Stimulated activated CD4-positive, alpha-beta T cell treated with anti-CD3 and anti-CD28 coated beads, Interleukin-4, amount 100 ng/mL, for 48 hours (primary cell): ENCODE measurements at regions not wholly inside any gene's neighbourhood (a gene's known extent, or its start where the extent isn't known, plus 50 kb on each side); places are given as distances from the start of the nearest gene placed in this dataset.

ENCODE experiments used
- DNase-seq, 2 donors: peaks; one replicate each; pipeline ENCODE4 v3.0.0-alpha.2; 2020; ENCODE audit warnings: low read depth in 2 of 2

DNA sequence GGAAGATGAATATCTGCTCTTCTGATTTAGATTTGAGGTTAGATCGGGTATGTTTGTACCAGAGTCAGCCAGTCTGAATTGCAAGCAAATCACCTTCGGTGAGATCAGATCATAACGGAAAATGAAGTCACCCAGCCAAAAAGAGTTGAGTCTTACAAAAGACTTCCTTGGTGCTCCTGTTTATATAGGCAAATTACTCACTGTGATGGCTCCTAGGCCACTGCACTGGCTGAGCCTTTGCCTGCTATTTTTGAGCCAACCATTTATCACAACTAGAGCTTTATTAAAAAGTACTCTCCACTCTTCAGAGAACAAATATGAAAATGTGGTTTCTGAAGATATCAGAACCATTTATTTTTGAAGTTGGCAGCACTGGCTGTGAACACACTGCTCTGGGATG is 277.7 kb upstream of the PCSK5 start:
- DNase-seq = no peak

DNA sequence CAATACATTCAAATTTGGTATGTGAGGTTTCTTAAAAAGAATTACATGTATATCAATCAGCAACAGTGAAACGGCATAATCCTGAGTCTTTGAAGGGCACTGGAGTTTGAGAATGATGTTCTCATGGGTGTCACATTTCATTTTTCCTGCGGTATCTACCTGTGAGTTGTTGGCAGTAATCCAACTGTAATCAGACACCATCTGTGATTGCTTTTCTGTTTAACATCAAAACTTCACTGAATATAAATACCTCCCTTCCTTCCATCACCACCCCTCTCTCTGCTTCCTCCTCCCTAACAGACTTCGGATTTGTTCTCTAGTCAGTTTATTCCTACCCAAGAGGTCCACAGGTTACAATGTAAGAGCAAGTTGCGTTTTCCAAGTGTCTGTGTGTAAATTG is 275.2 kb upstream of the PCSK5 start:
- DNase-seq = no peak

DNA sequence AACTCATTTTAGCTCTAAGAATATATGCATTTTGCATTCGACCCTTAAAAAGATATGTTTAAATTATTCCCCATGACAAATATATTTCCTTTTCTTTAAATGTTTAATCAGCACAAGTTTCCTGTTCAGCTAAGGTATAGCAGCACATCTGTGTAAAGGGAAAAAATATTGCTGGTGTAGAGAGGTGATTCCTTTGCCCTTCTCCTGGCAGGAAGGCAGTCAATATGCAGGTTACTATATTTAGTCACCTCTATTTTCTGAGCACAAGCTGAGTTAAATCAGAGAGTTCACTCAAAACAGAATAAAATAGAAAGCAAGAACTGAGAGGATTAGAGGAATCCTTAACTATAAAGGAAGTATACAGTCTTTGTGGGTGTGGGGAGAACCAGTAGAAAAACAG is 274.4 kb upstream of the PCSK5 start:
- DNase-seq = no peak

DNA sequence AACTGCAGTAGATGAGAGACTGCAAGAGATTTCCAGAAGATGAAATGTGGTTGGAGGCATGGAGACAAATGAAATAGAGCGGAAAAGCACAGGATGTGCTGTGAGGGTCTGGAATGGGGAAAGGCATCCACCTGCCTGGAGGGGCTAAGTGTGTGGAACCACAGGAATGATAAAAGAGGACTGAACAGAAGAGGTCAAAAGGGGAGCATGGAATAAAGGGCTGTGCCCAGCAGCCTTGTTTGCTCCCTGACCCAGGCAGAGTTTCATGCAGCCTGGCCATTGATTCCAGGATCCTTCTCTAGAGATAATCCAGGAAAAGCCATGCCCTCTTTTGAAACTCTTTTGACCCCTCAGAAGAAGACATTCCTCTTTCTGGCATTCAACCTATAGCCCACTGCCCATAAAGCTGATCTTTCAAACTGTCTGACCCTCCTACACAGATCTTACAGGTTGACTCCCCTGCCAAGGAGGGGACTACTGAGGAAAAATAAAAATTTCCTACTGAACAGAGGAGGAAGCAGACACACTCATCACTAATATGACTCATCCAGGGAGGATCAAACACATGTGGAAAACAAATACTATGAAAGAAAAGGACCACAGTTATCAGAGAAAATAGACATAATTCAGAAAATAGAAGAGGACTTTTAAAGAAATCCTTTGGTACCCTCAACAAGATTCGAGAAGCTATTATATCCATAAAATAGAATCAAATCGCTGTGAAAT is 273.5 kb upstream of the PCSK5 start:
- DNase-seq = no peak

DNA sequence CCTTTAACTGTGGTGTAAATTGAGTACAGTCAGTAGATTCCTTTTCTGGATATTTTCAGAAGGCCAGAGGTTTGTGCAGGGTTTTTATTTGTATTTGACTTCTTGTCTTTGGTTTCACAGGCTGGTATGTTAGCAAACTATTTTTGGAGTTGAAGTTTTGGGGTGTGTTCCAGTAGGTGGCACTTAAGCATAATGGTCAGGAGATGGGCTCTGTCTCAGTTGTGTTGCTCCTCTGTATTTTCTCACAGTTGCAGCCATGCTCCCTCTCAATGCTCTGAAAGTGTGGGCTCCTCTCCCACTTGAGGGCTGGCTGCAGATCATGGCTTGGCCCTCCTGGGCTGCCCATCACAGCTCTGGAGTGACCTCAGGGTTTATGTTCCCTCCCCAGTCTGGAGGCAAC is 267.0 kb upstream of the PCSK5 start:
- DNase-seq = no peak

DNA sequence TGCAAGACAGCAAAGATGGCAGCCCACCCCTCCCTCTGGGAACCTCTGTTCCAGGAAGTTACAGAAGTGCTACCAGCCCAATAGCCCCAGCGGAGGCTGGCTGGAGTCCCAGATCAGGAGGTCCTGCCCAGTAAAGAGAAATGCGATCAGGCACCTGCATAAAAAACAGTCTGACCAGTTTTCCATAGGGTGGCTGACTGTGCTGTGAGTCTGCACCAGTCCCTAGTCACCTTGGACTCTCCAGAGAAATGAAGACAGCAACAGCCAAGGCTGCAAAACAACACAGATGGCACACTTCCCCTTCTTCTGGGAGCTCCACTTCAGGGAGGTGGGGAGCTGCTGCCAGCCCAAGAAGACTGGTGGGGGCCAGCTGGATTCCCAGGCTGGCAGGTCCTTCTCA is 265.5 kb upstream of the PCSK5 start:
- no peak for DNase-seq

DNA sequence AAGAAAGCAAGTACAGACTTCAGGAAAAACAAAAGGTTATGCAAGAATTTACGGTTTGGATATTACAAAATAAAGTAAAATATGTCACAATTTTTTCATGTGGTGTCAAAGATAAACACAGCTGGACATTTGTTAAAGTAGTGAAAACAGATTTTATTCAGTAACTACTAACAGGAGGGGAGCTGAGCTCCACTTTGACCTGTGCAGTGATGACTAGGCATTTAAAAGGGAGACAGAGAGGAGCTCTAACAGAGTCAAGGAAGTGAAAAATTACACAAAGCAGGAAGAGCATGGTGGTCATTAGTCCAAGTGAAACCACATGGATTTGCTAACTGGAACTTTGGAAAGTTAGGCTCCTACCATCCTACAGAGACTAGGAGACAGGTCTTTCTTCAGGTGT is 263.6 kb upstream of the PCSK5 start:
- DNase-seq = no peak

DNA sequence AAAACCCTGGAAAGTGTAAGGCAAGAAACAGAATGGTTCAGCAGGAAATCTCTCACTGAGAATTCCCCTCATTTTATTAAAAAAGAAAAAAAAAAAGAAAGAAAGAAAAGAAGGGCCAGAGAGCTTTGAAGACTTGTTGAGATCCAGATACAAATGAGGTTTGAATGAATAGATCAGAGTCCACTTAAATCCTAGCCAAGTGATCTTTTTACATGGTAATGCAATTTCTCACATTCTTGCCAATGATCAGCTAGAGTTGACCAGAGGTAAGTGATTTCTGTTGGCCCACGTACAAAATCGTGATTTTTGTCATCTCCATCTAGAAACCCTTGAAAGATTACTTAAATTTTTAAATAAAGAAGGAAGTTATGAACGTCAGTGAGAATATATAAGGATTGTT is 261.5 kb upstream of the PCSK5 start:
- DNase-seq = no peak

DNA sequence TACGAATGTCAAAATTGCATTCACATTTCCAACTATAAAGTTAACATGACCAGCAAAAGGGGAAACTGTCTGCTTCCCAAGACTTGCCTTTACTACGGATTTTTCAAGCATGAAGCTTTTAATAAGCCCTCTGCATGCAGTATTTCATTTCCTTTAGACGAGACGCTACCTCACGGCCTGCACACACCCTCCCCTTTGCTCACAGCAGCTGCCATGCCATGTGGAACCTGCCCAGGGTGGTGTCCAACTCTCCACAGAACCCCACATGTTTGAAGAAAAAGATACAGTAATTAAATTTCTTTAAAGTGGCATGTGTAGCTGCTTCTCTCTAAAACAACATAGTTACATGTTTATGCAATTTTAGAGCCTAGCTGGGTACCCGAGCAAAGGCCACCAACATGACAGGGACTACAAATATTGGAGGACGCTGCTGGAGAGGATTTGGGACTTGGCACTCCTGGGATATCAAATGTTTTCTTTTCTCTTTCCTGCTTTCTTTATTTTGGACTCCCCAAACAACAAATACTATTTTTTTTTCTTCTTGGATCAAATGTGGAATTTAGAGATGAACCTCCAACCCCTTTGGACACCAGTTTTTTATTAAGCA is 256.9 kb upstream of the PCSK5 start:
- no peak for DNase-seq

DNA sequence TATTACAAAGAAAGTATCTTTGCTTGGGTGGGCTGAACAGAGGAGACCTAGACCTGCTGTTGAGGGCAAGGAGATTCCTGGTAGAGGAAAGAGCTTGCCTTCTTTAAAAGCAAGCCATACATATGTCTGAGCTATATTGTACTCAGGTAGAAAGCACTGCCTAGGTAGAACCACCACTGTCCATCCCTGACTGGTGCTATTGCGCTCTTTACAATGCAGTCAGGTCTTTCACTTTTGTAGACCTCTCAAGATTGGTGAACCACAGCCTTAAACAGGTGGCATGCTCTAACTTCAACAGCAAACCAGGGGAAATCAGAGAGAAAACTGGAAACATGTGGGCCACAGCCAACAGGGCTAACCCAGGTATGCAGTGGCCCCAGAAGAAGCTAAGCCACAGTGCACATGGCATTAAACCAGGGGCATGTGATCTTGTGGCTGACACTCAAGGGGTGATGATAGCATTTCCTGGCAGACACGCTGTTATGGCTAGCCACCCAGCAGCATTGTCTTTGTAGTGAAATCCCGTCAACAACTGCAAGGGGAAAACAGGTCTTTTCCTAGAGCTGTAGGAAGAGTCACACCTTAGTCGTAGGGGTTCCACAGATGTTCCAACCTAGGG is 253.9 kb upstream of the PCSK5 start:
- no peak for DNase-seq

DNA sequence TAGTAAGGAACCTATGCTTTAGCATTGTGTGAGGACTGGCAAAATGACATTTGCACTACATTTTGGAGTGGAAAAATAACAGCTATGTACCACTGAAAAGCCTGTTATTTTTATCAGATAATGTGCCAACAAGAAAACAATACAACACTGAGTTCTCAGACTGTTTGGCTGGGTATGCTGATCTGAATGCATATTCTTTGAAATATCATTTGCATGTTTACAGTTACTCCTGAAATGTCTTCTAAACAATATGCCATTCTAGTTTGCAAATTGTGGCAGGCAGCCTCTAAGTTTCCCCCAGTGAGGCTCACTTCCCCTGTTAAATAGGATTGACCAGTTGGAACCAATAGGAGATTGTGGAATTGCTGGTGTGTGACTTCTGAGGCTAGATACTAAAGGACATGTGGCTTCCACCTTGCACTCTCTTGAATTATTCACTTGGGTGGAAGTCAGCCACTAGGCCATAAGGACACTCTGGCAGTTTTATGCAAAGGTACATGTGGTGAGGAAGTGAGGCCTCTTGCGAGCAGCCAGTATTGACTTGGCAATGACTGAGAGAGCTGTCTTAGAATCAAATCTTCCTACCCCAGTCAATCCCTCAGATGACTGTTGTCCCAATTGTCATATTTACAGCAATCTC is 250.4 kb upstream of the PCSK5 start:
- no peak for DNase-seq

DNA sequence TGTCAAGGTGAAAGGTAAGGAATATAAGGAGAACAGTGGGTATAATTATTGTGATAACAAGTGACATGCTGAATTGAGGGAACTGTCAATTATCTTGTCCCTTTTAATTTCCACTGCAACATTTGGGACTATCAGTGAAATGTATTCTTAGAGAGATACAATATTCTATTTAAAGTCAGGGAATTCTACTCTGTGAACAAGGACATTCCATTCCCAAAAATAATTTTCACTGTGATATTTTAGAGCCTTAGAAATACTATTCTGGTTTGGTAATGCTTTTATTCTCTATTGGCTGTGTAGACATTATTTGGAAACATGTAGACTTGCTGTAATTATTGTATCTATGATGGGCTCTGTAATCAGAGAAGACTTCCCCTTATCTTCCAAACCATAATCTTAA is 248.0 kb upstream of the PCSK5 start:
- DNase-seq = no peak

DNA sequence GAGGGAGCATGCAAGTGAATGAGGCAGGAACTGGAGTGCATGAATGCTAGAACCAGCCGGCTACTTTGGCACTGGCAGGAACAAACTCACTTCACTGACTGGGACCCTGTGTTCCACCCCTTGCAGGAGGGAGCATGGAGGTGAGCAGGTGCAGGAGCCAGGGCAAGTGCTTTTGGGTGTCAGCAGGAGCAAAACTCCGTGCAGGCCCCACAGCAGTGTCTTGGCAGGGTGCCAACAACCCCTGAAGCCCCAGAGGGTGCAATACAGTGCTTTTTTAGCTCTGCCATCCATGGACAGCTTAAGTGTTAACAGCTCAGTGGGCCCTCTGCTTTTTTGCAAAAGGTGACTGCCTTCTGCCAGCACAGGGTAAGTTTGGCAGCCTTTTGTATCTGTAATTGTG is 245.8 kb upstream of the PCSK5 start:
- DNase-seq = no peak

DNA sequence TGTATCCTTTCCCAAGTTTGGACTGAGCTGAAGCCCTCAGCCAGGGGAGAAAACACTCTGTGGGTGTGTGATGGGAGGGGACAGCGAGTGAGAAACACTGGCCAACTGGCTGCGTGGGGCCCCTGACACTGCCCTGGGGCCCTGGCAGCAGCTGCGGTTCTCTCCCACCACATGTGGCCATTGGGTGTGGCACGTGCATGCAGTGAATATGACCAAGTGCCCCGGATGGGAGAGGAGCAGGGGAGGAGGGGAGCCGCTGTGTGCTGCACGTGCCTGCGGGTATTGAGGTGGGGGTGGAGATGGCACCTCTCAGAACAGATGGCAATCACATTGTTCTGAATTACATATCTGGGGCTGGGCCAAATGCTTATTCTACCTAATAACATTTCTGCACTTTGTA is 242.4 kb upstream of the PCSK5 start:
- DNase-seq = no peak

DNA sequence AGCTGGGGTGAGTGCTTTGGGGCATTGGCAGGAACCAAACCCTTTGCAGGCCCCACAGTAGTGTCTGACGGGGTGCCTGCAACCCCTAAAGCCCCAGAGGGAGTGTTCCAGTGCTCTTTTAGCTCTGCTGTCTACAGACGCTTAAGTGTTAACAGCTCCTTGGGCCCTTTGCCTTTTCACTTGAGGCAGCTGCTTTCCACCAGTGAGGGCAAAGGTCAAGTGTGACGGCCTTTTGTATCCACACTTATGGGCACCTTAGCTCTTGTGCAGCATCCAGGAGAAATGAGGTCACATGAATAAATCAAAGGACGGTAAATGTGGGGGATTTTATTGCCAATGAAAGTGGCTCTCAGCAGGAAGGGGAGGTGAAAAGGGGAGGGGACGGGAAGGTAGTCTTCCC is 241.4 kb upstream of the PCSK5 start:
- no peak for DNase-seq

DNA sequence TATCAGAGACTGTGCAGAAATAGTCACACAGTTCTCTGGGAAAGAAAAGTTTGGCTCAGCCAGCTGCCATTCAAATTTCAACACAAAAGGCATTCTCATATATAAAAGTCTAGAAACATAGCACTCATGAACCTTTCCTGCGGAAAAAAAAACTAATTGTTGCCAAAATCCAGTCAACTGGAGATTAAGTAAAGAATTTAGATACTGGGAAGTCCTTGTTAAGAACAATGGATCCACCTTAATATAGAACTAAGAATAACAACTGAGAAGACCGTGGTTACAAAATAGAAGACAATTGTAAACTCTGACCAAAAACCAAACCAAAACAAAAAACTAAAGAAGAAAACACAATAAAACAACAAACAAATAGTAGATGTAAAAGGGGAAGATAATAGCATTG is 238.8 kb upstream of the PCSK5 start:
- no peak for DNase-seq

DNA sequence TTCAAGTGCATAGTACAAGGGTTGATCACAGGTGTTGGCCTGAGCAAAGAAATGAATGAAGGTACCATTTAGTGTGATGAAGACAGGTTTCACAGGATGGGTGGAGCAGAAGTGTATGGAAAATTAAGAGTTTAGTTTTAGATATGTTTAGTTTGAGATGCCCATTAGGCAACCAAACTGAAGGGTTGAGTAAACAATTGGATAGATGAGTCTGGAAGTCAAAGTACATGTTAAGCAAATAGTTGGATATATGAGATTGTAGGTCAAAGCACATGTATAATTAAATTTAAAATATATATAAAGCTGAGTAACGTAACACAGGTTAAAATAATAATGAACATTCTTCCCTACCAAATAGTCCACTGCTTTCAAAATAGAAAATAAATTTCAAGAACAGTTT is 237.1 kb upstream of the PCSK5 start:
- DNase-seq = no peak

DNA sequence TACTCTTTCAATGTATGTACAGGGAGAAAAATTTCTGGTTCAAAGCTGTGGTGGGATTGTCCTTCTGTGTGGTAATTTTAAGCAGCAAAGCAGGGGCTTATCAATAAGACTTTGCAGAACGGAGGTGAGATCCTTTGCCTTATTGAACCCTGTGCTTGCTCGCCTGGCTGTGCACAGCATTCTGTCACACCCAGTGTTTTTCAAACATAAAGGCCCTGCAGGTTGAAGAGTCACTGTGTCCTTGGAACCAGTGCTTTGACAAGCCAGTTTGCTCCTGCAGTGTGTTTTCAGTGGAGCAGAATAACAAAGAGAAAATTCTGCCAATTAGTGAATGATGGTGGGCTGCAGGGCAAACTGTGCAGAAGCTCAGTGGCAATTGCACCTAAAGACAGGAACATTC is 236.7 kb upstream of the PCSK5 start:
- DNase-seq = no peak

DNA sequence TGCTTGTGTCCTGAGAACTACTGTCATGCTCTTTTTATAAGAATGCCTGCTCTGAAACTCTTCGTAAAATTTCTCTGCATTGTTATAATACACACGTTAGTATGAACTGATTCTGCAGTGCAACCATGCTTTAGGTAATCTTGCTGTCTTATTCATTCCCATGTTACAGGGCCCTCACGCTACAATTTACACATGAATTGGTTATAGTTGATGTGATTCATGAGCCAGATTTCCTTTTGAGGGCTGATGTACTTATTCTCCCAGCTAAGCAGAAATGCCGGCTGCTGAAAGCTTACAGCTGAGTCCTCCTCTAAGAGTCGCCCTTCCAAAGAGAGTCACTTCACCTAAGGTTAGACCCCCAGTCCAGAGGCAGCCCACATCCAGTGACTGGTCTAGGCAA is 233.5 kb upstream of the PCSK5 start:
- no peak for DNase-seq

DNA sequence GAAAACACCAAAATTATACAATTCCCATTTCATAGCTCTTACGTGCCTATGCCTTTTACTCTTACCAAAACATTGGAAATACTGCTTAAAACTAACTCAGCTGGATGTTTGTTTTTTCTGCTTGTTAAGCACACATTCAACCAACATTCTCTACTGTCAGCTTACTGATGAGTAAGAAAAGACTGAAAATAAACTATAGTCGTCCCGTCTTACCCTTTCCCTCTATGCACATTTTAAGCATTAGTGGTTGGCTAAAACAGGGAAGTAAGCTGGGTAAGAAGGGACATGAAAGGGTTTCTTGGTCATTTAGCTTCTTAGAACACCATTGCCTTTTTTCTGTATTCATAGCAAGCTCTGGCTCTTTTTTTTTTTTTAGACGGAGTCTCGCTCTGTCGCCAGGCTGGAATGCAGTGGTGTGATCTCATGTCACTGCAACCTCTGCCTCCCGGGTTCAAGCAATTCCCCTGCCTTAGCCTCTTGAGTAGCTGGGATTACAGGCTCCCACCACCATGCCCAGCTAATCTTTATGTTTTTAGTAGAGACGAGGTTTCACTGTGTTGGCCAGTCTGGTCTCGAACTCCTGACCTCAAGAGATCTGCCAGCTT is 232.1 kb upstream of the PCSK5 start:
- DNase-seq = no peak

DNA sequence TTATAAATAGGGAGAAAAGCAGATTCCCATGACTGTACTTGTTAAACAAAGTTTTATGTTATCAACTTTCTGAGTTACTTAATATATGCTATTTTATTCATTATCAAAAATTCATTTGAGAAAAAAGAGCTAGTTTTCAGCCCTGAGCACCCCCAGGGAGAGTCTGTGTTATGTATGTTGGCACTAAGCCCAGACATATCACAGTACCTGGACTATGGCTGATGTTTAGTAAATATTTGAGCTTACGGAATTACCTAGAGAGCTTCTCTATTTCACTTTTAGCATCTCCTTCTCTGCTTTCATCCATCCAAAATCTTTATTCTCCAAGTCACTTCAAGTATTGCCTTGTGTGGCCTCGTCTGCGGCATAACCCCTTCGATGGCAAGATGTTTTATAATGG is 225.9 kb upstream of the PCSK5 start:
- no peak for DNase-seq

DNA sequence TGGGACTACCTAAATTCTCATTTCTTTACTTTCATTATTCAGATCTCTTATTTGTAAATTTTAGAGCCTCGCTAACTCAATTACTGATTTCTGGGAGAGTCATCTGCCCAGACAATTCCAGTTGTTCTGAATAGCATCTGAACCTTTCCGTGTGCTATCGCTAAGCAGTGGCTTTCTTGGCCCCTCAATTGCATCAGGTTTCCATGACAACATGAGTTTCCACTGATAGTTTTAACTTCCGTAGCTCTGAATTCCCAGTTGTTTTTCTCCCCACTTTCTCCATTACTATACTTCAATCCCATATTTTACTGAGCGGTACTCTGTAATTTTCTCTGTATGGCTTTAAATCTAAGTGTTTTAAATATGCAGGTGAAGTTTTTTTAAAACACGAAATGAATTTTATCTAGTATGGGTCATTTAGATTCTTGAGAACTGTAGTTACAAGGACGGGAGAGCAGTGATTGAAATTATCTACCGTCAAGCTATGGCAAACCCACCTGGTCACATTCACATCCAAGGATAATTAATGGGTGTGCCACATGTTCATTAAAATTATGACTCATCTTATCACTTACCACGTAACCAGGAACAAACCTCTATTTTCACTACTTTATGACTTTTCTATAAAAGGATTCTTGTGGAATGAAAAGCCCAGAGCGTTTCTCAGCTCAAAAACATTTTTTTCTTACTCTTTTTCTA is 223.5 kb upstream of the PCSK5 start:
- DNase-seq = no peak
